OCI-LY3 (cell line): ENCODE measurements at regions not wholly inside any gene's neighbourhood (a gene's known extent, or its start where the extent isn't known, plus 50 kb on each side); places are given as distances from the start of the nearest gene placed in this dataset.

Experiments
- CTCF ChIP-seq: fragments of 200-600, 300-600 bp; sonication (generic); IDR thresholded peaks from 2 replicates; pipeline ENCODE4 v1.5.1; 2014; ENCODE audit warnings: antibody characterized with exemption, low read length, low read depth
- EZH2phosphoT487 ChIP-seq: fragments of 200-600 bp; shearing (Covaris generic); IDR thresholded peaks from 2 replicates; pipeline ENCODE4 v1.6.1; 2018; ENCODE audit warnings: antibody characterized with exemption, mixed run types, low read depth

GRCh38 chr12:102603021-102603420 is 122.7 kb upstream of the IGF1 start:
- TF ChIP-seq EZH2phosphoT487, result no peak
- no peak for TF ChIP-seq CTCF
